Stimulated activated CD4-positive, alpha-beta T cell treated with anti-CD3 and anti-CD28 coated beads, Interleukin-2, amount 100 ng/mL, for 48 hours (primary cell): ENCODE measurements at regions not wholly inside any gene's neighbourhood (a gene's known extent, or its start where the extent isn't known, plus 50 kb on each side); places are given as distances from the start of the nearest gene placed in this dataset.
"Not testable (repeated sequence)": the region's sequence is repeated elsewhere in the genome, so short reads cannot be mapped to it uniquely, and the experiment has no call there.

Experiments
- DNase-seq, 2 donors: peaks; one replicate each; pipeline ENCODE4 v3.0.0-alpha.2; 2020

DNA sequence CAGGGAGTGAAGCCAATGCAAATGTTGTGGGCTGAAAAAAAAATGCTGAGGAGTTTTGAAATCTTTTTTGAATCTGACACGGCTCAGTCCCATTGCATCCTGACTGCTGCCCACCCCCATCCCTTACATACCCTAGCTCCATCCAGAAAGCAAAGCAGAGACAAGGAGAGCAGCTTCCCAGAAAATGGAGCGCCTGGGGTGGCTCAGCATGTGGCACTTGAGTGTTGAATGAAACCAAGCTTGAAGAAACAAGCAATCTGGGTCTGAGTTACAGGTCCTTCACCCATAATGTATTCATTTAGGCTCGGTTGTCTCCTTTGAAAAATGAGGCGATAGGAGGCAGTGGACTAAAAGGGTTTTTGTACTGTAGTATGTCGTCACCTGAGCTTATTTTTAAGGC, 244.2 kb upstream of the ACVR2A start:
- DNase-seq: no peak

DNA sequence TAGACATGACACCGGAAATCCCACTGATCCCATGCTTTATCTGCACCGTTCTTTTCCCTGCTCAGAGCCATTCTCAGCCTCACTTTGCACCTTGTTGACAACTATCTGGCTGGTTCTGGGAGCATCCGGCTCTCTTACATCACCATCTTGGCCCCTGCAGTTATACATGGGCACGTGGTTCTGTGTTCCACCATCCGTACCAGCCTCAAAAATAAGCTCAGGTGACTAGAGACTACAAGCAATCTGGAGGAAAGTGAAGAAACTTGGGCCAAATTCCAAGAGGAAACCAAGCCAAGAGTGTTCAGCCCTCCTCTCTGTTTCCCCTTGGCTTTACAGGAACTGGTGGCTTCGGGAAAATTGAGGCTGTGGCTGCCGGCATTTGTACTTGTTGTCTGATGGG, 244.6 kb upstream of the ACVR2A start:
- no peak for DNase-seq

- DNase-seq: no peak
Observed at GRCh38 chr2:147595200-147595599, 249.6 kb upstream of the ACVR2A start.

DNA sequence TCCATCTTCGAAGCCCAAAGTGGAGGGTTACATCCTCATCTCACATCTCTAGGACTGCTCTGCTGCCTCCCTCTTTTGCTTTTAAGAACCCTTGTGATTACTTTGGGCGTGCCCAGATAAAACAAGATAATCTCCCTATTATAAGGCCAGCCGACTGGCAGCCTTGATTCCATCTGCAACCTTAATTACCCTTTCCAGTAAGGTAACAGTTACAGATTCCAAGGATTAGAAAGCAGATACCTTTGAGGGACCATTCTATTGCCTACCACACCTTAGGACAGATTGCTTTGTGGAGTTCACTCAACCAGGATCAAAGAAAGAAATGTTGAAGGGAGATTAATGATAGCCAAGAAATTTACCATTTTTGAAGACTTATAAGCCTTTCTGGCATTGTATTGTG, 250.8 kb upstream of the ACVR2A start:
- DNase-seq: no peak

- not testable (repeated sequence) for DNase-seq
Observed at GRCh38 chr2:147592784-147593183, 252.0 kb upstream of the ACVR2A start.

- no peak for DNase-seq
Observed at GRCh38 chr2:147589127-147589526, 255.7 kb upstream of the ACVR2A start.

GRCh38 chr2:147588191-147588590, 256.6 kb upstream of the ACVR2A start:
- no peak for DNase-seq

GRCh38 chr2:147578529-147578928, 266.3 kb upstream of the ACVR2A start:
- DNase-seq: no peak

DNA sequence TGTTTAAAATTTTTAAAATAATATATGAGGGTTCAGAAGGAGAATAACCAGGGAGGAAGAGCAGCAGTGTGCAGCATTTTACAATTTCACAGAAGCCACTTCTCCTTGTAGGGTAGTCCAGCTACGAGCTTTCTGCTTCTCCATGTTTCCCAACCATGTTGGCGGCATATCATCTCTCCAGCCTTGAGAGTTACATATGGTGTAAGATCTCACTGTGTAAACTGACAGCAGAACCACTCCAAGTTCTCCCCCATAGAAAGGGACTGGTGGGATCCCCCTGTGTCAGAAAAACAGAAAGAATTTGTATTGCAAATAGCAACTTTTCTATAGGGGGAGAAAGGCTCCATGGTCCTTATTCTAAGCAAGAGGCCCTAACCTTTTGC, 266.8 kb upstream of the ACVR2A start:
- no peak for DNase-seq

GRCh38 chr2:147577323-147577997, 267.4 kb upstream of the ACVR2A start:
- no peak for DNase-seq

DNA sequence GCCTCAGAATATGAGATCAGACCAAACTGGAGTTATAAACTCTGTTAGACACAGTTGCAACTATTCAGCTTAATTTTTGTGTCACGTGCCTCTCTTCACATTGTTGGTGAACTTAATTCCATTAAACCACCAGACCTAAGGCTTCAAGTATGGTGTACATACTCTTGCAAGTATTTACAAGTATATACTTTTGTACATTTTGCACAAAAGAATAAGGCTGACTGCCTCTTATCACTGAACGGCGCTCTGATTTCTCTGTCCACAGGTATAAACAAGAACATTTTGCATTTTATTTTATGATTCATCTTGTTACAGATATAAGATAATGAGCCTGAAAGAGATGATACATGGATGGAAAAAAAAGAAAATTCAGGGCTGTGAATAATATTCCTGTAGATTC, 269.7 kb upstream of the ACVR2A start:
- no peak for DNase-seq

GRCh38 chr2:147572622-147573021, 272.2 kb upstream of the ACVR2A start:
- DNase-seq: no peak

GRCh38 chr2:147569426-147569825, 275.4 kb upstream of the ACVR2A start:
- DNase-seq: no peak

GRCh38 chr2:147568109-147568508, 276.7 kb upstream of the ACVR2A start:
- DNase-seq: no peak

GRCh38 chr2:147567136-147567535, 277.7 kb upstream of the ACVR2A start:
- no peak for DNase-seq

DNA sequence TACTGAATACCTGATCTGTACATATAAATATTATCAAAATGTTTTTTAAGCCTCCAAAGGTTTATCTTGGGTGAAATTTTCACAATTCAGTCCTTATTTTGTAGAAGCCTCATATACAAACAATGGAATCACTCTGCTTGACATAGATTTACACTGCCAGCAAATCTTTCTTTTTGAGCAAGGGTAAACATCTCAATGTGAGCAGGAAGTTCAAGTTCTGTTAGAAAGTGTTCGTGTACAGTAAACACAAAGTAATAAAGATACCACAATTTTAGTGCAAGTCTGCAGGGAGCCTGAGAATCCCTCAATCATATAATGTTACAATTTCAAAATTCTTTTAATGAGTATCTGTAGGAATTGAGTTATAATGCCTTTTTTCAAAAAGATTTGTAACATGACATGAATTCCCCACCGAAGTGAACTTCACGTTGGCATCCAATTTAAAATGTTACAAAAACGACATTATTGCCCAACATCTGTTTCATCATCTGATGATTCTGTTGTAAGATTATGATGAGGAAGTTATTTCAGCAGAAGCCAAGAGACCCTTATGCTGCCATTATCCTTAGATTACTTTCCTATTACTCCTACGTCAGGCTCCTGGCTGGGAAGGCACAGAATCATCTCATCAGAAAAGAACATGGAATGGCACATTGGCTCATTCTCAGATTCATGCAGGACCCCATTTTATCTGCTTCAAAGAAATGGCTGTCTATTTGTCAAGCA, 283.9 kb upstream of the ACVR2A start:
- DNase-seq: no peak

- no peak for DNase-seq
Observed at GRCh38 chr2:147559070-147559725, 285.6 kb upstream of the ACVR2A start.

- no peak for DNase-seq
Observed at GRCh38 chr2:147558620-147559019, 286.2 kb upstream of the ACVR2A start.

- no peak for DNase-seq
Observed at GRCh38 chr2:147554521-147555107, 290.2 kb upstream of the ACVR2A start.

- DNase-seq: no peak
Observed at GRCh38 chr2:147553775-147554271, 291.0 kb upstream of the ACVR2A start.

DNA sequence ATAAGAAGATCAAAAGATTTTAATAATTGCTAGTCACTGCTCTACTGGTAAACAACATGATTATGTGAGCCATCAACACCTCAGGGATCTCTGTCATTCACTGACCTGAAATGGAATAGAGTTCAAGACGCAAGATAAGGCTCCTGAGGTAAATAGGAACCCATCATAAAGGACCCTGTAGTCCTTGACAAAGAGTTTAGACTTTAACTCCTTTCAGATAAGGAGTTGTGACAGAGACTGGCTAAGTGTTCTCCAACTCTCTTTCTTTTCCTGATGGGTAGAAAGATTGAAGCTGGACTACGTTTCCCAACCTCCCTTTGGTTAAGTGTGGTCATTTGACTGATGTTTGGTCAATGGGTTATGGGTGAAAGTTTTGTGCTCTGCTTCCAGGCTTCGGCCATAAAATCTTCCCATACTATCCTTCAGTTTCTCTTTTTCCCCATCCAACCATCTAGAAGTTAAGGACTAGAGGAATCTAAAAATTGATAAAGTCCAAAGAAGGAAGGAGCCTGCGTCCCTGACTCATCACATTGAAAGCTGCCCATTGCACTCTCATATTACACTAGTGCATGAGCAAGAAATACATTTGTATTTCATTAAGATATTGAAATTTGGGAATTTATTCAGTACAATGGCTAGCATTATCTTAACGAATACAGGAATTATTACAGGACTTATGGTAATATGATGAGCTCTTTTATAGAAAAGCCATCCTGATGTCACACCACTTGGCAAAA, 293.7 kb upstream of the ACVR2A start:
- DNase-seq: no peak

DNA sequence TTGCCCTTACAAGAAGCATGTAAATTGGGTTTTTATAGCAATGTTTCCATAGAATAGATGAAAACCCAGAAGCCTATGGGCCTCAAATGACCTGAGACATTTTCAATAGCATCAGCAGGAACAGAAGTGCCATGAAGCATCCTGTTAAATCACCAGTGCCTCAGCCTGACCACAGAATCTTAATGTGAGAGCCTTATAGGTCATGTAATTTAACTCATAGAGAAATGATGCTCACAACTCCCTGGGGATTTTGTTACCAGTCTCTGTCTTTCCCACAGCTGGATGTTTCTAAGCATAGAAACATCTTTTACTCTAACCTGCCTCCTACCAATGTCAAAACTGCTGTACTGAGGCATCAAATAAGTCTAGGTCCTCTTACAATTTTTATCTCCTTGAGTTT, 295.8 kb upstream of the ACVR2A start:
- no peak for DNase-seq

- DNase-seq: no peak
Observed at GRCh38 chr2:147548451-147548850, 296.4 kb upstream of the ACVR2A start.
